ENCODE measurements at regions not wholly inside any gene's neighbourhood (a gene's known extent, or its start where the extent isn't known, plus 50 kb on each side); places are given as distances from the start of the nearest gene placed in this dataset.
A peak's percentile ranks its signal among the peaks of the same experiment; 100 is the strongest.

GRCh38 chr4:20085653-20086052, 166.1 kb upstream of the SLIT2 start:
- TF ChIP-seq CTCF (IDR thresholded peaks at IDR 0.05), result no peak
- TF ChIP-seq POLR2A (IDR thresholded peaks at IDR 0.05), result no peak
- TF ChIP-seq POLR2AphosphoS5 (IDR thresholded peaks at IDR 0.05), result no peak
- no peak for TF ChIP-seq EP300 (IDR thresholded peaks at IDR 0.05)
- intact Hi-C loops (cut with DNase I), result no loop called here
- Histone ChIP-seq H3K36me3 (no peaks in the 10 kb centered on the region), H3K4me1 (no peaks in the 10 kb centered on the region), H3K9me3 (no peaks in the 10 kb centered on the region), H3K27me3 (no peaks in the 10 kb centered on the region), H3K4me3 (no peak overlapping the region), H3K27ac (peak overlapping the region in 1 of 4 donors; percentile 3)
- DNase-seq, result no peak
- WGBS, 2 donors, result 88 to 94% methylated on average over 1 of the region's 1 CpG

GRCh38 chr4:20085156-20085555, 166.5 kb upstream of the SLIT2 start:
- no peaks in the 10 kb centered on the region for H3K36me3 ChIP-seq
- no peaks in the 10 kb centered on the region for H3K9me3 ChIP-seq
- H3K4me3 ChIP-seq, result no peak overlapping the region
- 88 to 90% methylated on average over 3 of the region's 3 CpGs for WGBS, 2 donors
- TF ChIP-seq POLR2A (IDR thresholded peaks at IDR 0.05) (no peak), EP300 (IDR thresholded peaks at IDR 0.05) (no peak), POLR2AphosphoS5 (IDR thresholded peaks at IDR 0.05) (no peak), CTCF (IDR thresholded peaks at IDR 0.05) (no peak)
- H3K27me3 ChIP-seq, result no peaks in the 10 kb centered on the region
- no peak overlapping the region for H3K27ac ChIP-seq
- no peaks in the 10 kb centered on the region for H3K4me1 ChIP-seq
- no peak for DNase-seq
- intact Hi-C loops (cut with DNase I), result no loop called here

GRCh38 chr4:20084488-20084887, 167.2 kb upstream of the SLIT2 start:
- DNase-seq, result no peak
- intact Hi-C loops (cut with DNase I), result no loop called here

GRCh38 chr4:20078644-20079043, 173.1 kb upstream of the SLIT2 start:
- no peak for TF ChIP-seq POLR2A (IDR thresholded peaks at IDR 0.05)
- TF ChIP-seq POLR2AphosphoS5 (IDR thresholded peaks at IDR 0.05), result no peak
- no peak for TF ChIP-seq CTCF (IDR thresholded peaks at IDR 0.05)
- TF ChIP-seq EP300 (IDR thresholded peaks at IDR 0.05), result no peak
- Histone ChIP-seq H3K4me3 (no peak overlapping the region), H3K36me3 (no peaks in the 10 kb centered on the region), H3K27ac (no peak overlapping the region), H3K27me3 (no peaks in the 10 kb centered on the region), H3K9me3 (no peaks in the 10 kb centered on the region), H3K4me1 (no peaks in the 10 kb centered on the region)
- intact Hi-C loops (cut with DNase I), result no loop called here
- DNase-seq, result no peak
- 89 to 96% methylated on average over 5 of the region's 5 CpGs for WGBS, 2 donors

More at GRCh38 chr4:20084488-20084887, 167.2 kb upstream of the SLIT2 start:
- Histone ChIP-seq H3K9me3 (no peaks in the 10 kb centered on the region), H3K27me3 (no peaks in the 10 kb centered on the region), H3K36me3 (no peaks in the 10 kb centered on the region), H3K27ac (no peak overlapping the region), H3K4me3 (no peak overlapping the region), H3K4me1 (no peaks in the 10 kb centered on the region)
- TF ChIP-seq EP300 (IDR thresholded peaks at IDR 0.05) (no peak), POLR2AphosphoS5 (IDR thresholded peaks at IDR 0.05) (no peak), CTCF (IDR thresholded peaks at IDR 0.05) (no peak), POLR2A (IDR thresholded peaks at IDR 0.05) (no peak)

GRCh38 chr4:20075248-20075871, 176.3 kb upstream of the SLIT2 start:
- no peaks in the 10 kb centered on the region for H3K4me1 ChIP-seq
- H3K4me3 ChIP-seq, result no peak overlapping the region
- no peaks in the 10 kb centered on the region for H3K27me3 ChIP-seq
- H3K9me3 ChIP-seq, result no peaks in the 10 kb centered on the region
- no peak overlapping the region for H3K27ac ChIP-seq
- TF ChIP-seq POLR2AphosphoS5 (IDR thresholded peaks at IDR 0.05) (no peak), POLR2A (IDR thresholded peaks at IDR 0.05) (no peak), EP300 (IDR thresholded peaks at IDR 0.05) (no peak), CTCF (IDR thresholded peaks at IDR 0.05) (no peak)
- intact Hi-C loops (cut with DNase I), result no loop called here
- no peak for DNase-seq
- no peaks in the 10 kb centered on the region for H3K36me3 ChIP-seq

All from sigmoid colon (tissue), 6 donors.